Neural progenitor cell (in vitro differentiated cells): ENCODE measurements at regions not wholly inside any gene's neighbourhood (a gene's known extent, or its start where the extent isn't known, plus 50 kb on each side); places are given as distances from the start of the nearest gene placed in this dataset.

Experiments
- CTCF ChIP-seq: fragments of 200-600 bp; sonication (generic); IDR thresholded peaks from 2 replicates; pipeline ENCODE4 v1.5.1; 2017; ENCODE audit warnings: antibody characterized with exemption, mild to moderate bottlenecking
- EZH2 ChIP-seq: fragments of 200-600 bp; sonication (generic); IDR thresholded peaks from 2 replicates; pipeline ENCODE4 v1.6.1; 2017; ENCODE audit warnings: antibody characterized with exemption, mild to moderate bottlenecking, moderate library complexity

- TF ChIP-seq CTCF, result no peak
- TF ChIP-seq EZH2, result no peak
Measured at GRCh38 chr14:22448035-22448904, 140.8 kb downstream of the DAD1 start.
